Activated T-cell treated with anti-CD3 and anti-CD28 coated beads, Interleukin-2, amount 50 U/mL, for 72 hours (primary cell): ENCODE measurements at regions not wholly inside any gene's neighbourhood (a gene's known extent, or its start where the extent isn't known, plus 50 kb on each side); places are given as distances from the start of the nearest gene placed in this dataset.

ENCODE experiments used
- ATAC-seq, 2 donors: fragments of 150-1000 bp; cut with Tn5 transposase; replicated peaks in 1 of 2; 2 replicates each; pipeline ENCODE4 v1.10.0; 2021; ENCODE audit warnings: moderate library complexity in 2 of 2, mild to moderate bottlenecking in 1 of 2
- DNase-seq, 2 donors: peaks; one replicate each; pipeline ENCODE4 v3.0.0; 2021 to 2022; ENCODE audit warnings: mixed read lengths in 1 of 2
- H3K27ac Mint-ChIP-seq: one replicate; pipeline ENCODE4 v1.8.0; 2022; ENCODE audit warnings: mild to moderate bottlenecking, moderate library complexity, mixed read lengths
- H3K27me3 Mint-ChIP-seq: one replicate; pipeline ENCODE4 v1.8.0; 2022; ENCODE audit warnings: low read depth, mixed read lengths
- H3K36me3 Mint-ChIP-seq, 2 donors: one replicate each; pipeline ENCODE4 v1.8.0; 2022; ENCODE audit warnings: mixed read lengths in 2 of 2, mild to moderate bottlenecking in 1 of 2; ENCODE audit not compliant: insufficient read depth in 2 of 2
- H3K4me1 Mint-ChIP-seq: one replicate; pipeline ENCODE4 v1.8.0; 2022; ENCODE audit warnings: low read depth, mixed read lengths
- H3K4me3 Mint-ChIP-seq, 2 donors: one replicate each; pipeline ENCODE4 v1.8.0; 2022; ENCODE audit warnings: mild to moderate bottlenecking in 2 of 2, mixed read lengths in 2 of 2, moderate library complexity in 2 of 2
- H3K9me3 Mint-ChIP-seq, 2 donors: one replicate each; pipeline ENCODE4 v1.8.0; 2022; ENCODE audit warnings: mixed read lengths in 2 of 2

GRCh38 chr10:105516511-105516910, 875.4 kb downstream of the SORCS3 start:
- no peak overlapping the region for H3K4me3 Mint-ChIP-seq
- no peak overlapping the region for H3K27ac Mint-ChIP-seq
- no peak for DNase-seq
- H3K4me1 Mint-ChIP-seq = no peaks in the 10 kb centered on the region
- no peak for ATAC-seq
- no peaks in the 10 kb centered on the region for H3K27me3 Mint-ChIP-seq
- no peaks in the 10 kb centered on the region for H3K36me3 Mint-ChIP-seq
- no peaks in the 10 kb centered on the region for H3K9me3 Mint-ChIP-seq

DNA sequence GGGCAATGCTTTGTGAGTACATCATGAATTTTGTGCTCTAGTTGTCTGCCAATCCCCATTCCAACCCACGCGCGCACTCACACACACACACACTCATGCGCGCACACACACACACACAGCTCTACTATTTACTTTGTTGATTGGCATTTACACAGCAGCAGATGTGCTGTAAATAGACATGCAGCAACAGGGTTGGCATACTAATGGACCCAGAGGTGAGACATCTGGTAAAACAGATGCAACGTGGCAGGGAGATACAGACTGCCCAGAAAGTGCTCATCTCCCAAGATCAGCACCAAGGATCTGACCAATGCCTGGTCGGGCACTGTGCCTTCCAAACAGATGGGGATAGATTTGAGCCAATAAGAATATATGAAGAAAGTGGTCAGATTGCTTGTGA, 873.0 kb downstream of the SORCS3 start:
- no peaks in the 10 kb centered on the region for H3K4me1 Mint-ChIP-seq
- no peaks in the 10 kb centered on the region for H3K36me3 Mint-ChIP-seq
- no peak overlapping the region for H3K27ac Mint-ChIP-seq
- no peaks in the 10 kb centered on the region for H3K27me3 Mint-ChIP-seq
- ATAC-seq (no peak), DNase-seq (no peak)
- H3K9me3 Mint-ChIP-seq = no peaks in the 10 kb centered on the region
- no peak overlapping the region for H3K4me3 Mint-ChIP-seq

GRCh38 chr10:105509517-105509916, 868.4 kb downstream of the SORCS3 start:
- DNase-seq (no peak), ATAC-seq (no peak)
- Mint-ChIP-seq H3K4me3 (no peak overlapping the region), H3K27me3 (no peaks in the 10 kb centered on the region), H3K9me3 (peaks cover 0 to 1% of the 10 kb centered on the region in 2 donors), H3K36me3 (no peaks in the 10 kb centered on the region), H3K4me1 (no peaks in the 10 kb centered on the region), H3K27ac (no peak overlapping the region)

GRCh38 chr10:105506262-105506661, 865.2 kb downstream of the SORCS3 start:
- ATAC-seq (no peak), DNase-seq (no peak)
- H3K36me3 Mint-ChIP-seq = no peaks in the 10 kb centered on the region
- H3K27ac Mint-ChIP-seq = no peak overlapping the region
- H3K4me3 Mint-ChIP-seq = no peak overlapping the region
- H3K9me3 Mint-ChIP-seq = peaks cover 0 to 3% of the 10 kb centered on the region in 2 donors
- H3K4me1 Mint-ChIP-seq = no peaks in the 10 kb centered on the region
- H3K27me3 Mint-ChIP-seq = no peaks in the 10 kb centered on the region

DNA sequence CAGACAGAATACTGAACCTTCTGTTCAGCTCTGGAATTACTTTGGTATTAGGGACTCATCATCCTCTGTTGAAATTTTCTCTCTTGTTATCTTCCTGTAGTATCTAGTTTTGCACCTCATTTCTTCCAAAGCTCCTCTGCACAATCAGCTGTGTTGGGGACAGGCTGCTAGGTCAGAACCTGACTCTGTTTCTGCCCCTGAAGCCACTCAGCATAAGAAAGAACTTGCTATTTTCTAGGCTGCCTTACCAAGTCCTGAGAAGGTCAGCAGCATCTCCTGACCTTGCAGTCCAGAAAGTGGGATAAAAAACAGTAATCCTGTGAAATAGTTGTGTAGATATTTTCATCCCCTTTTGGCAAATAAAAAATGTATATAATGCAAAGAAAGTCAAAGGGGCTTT, 862.6 kb downstream of the SORCS3 start:
- no peaks in the 10 kb centered on the region for H3K36me3 Mint-ChIP-seq
- no peaks in the 10 kb centered on the region for H3K27me3 Mint-ChIP-seq
- H3K9me3 Mint-ChIP-seq = peaks cover 0 to 5% of the 10 kb centered on the region in 2 donors
- H3K4me3 Mint-ChIP-seq = no peak overlapping the region
- ATAC-seq (no peak), DNase-seq (no peak)
- H3K4me1 Mint-ChIP-seq = no peaks in the 10 kb centered on the region
- H3K27ac Mint-ChIP-seq = no peak overlapping the region

- H3K36me3 Mint-ChIP-seq = no peaks in the 10 kb centered on the region
- H3K4me3 Mint-ChIP-seq = no peak overlapping the region
- H3K9me3 Mint-ChIP-seq = peaks cover 0 to 5% of the 10 kb centered on the region in 2 donors
- H3K27me3 Mint-ChIP-seq = no peaks in the 10 kb centered on the region
- no peak overlapping the region for H3K27ac Mint-ChIP-seq
- ATAC-seq (no peak), DNase-seq (no peak)
- no peaks in the 10 kb centered on the region for H3K4me1 Mint-ChIP-seq
These were observed 861.0 kb downstream of the SORCS3 start for GRCh38 chr10:105502058-105502457.

DNA sequence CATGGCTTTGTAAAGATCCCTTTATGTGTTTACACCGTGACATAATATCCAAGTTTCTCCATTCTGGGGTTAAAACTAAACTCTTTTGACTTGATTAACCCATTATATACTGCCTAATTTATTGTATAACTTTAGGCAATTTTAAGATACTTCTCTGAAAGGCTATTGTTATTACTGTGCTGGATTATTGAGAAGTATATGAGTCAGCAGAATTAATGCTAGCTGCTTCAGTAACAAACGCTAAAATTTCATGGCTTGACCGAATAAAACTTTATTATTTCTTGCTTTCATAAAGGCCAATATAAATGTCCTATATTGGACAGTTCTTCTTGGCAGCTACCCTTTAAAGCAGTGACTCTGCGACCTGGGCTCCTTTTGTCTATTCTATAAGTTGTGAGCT, 853.9 kb downstream of the SORCS3 start:
- H3K27ac Mint-ChIP-seq = no peak overlapping the region
- DNase-seq = no peak
- H3K4me3 Mint-ChIP-seq = no peak overlapping the region
- H3K36me3 Mint-ChIP-seq = no peaks in the 10 kb centered on the region
- ATAC-seq = no peak
- no peaks in the 10 kb centered on the region for H3K4me1 Mint-ChIP-seq
- H3K9me3 Mint-ChIP-seq = peaks cover 0 to 6% of the 10 kb centered on the region in 2 donors
- no peaks in the 10 kb centered on the region for H3K27me3 Mint-ChIP-seq

GRCh38 chr10:105494303-105494702, 853.2 kb downstream of the SORCS3 start:
- Mint-ChIP-seq H3K4me1 (no peaks in the 10 kb centered on the region), H3K27me3 (no peaks in the 10 kb centered on the region), H3K4me3 (no peak overlapping the region), H3K9me3 (peaks cover 0 to 4% of the 10 kb centered on the region in 2 donors), H3K27ac (no peak overlapping the region), H3K36me3 (no peaks in the 10 kb centered on the region)
- ATAC-seq (no peak), DNase-seq (no peak)

- Mint-ChIP-seq H3K27me3 (no peaks in the 10 kb centered on the region), H3K36me3 (no peaks in the 10 kb centered on the region), H3K9me3 (peaks cover 0 to 9% of the 10 kb centered on the region in 2 donors), H3K4me3 (no peak overlapping the region), H3K27ac (no peak overlapping the region), H3K4me1 (no peaks in the 10 kb centered on the region)
- ATAC-seq = no peak
- no peak for DNase-seq
These were observed 832.1 kb downstream of the SORCS3 start for GRCh38 chr10:105473170-105473569.

DNA sequence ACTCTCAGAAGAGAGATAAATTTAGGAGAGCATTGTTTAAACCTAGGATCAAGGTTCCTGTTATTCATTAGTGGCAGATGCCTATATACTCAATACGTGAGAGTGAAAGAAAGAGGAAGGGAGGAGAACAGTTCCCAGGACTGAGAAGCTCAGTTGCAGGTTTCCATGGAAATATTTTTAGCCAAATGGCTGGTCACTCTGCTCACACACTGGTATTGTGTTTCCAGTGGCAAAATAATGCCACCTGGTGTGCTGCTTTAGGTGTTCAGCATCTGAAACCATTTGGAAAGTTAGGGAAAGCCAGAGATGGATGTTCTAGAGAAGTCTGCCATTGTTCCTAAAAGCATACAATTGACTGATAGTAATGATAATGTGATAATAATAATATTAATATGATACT, 827.7 kb downstream of the SORCS3 start:
- Mint-ChIP-seq H3K4me1 (no peaks in the 10 kb centered on the region), H3K4me3 (no peak overlapping the region), H3K36me3 (no peaks in the 10 kb centered on the region), H3K27ac (no peak overlapping the region), H3K9me3 (peaks cover 3 to 9% of the 10 kb centered on the region in 2 donors), H3K27me3 (no peaks in the 10 kb centered on the region)
- ATAC-seq (no peak), DNase-seq (no peak)

DNA sequence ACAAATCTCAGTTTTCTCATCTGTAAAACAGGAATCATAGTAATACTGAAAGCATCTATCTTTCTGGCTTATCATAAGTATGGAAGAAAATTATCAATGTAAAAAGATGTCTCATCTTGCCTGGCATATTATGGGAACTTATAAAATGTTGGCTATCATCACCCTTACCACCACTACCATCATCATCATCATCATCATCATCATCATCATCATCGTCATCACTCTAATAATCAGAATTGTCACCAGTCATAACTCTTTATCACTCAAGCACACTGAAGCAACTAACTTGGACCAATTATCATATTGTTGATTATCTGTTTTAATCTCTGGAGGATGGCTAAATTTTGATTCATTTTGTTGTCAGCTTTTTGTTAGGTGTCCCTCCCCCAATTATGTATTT, 825.4 kb downstream of the SORCS3 start:
- H3K36me3 Mint-ChIP-seq = peaks cover 0 to 2% of the 10 kb centered on the region in 2 donors
- H3K27ac Mint-ChIP-seq = no peak overlapping the region
- H3K4me3 Mint-ChIP-seq = no peak overlapping the region

GRCh38 chr10:105434970-105435369, 793.9 kb downstream of the SORCS3 start:
- no peaks in the 10 kb centered on the region for H3K27me3 Mint-ChIP-seq
- H3K4me3 Mint-ChIP-seq = no peak overlapping the region
- H3K36me3 Mint-ChIP-seq = no peaks in the 10 kb centered on the region
- ATAC-seq (no peak), DNase-seq (no peak)
- no peaks in the 10 kb centered on the region for H3K4me1 Mint-ChIP-seq
- no peak overlapping the region for H3K27ac Mint-ChIP-seq
- H3K9me3 Mint-ChIP-seq = no peaks in the 10 kb centered on the region

More for the DNA sequence above, 825.4 kb downstream of the SORCS3 start:
- H3K27me3 Mint-ChIP-seq = no peaks in the 10 kb centered on the region
- DNase-seq (no peak), ATAC-seq (no peak)
- H3K4me1 Mint-ChIP-seq = no peaks in the 10 kb centered on the region
- H3K9me3 Mint-ChIP-seq = peaks cover 11 to 13% of the 10 kb centered on the region in 2 donors

DNA sequence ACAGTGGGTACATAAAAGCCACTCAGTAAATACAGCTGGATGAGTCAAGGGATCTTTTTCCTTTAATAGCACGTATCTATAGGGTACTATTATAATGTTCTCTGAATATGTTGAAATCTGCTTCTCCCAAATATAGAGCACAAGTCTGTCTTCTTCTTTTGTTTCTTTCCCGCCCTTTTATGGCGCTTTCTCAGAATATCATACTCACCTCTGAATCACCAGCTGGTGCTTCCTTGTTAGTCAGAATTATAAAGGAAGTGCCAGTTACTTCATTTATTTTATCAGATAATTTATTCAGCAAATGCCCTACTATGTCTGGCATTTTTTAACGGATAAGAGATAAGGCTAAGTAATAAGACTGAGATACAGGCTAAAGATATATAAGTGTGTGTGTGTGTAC, 772.9 kb downstream of the SORCS3 start:
- ATAC-seq (no peak), DNase-seq (no peak)
- H3K36me3 Mint-ChIP-seq = no peaks in the 10 kb centered on the region
- H3K27ac Mint-ChIP-seq = no peak overlapping the region
- no peak overlapping the region for H3K4me3 Mint-ChIP-seq
- no peaks in the 10 kb centered on the region for H3K27me3 Mint-ChIP-seq
- no peaks in the 10 kb centered on the region for H3K4me1 Mint-ChIP-seq
- peaks cover 4 to 8% of the 10 kb centered on the region in 2 donors for H3K9me3 Mint-ChIP-seq

- ATAC-seq (no peak), DNase-seq (no peak)
- H3K4me1 Mint-ChIP-seq = no peaks in the 10 kb centered on the region
- H3K9me3 Mint-ChIP-seq = peaks cover 2 to 11% of the 10 kb centered on the region in 2 donors
- H3K27ac Mint-ChIP-seq = no peak overlapping the region
- H3K36me3 Mint-ChIP-seq = no peaks in the 10 kb centered on the region
- no peaks in the 10 kb centered on the region for H3K27me3 Mint-ChIP-seq
- no peak overlapping the region for H3K4me3 Mint-ChIP-seq
These were observed 768.3 kb downstream of the SORCS3 start for GRCh38 chr10:105409370-105409769.
